ENCODE measurements at regions not wholly inside any gene's neighbourhood (a gene's known extent, or its start where the extent isn't known, plus 50 kb on each side); places are given as distances from the start of the nearest gene placed in this dataset.

DNA sequence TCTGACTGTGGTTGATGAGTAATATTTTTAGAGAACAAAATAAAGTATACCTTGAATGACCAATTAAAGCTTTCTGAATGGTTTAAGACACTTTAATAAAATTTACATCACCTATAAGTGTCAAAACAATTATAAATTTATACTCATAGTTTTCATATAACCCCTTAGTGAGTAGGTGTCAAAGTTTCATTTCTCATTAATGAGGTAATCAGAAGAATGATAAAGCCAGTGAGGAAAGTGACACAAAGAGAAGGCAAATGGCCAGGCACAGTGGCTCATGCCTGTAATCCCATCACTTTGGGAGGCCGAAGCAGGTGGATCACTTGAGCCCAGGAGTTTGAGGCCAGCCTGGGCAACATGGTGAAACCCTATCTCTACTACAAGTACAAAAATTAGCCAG, 60.8 kb upstream of the CTLA4 start:
- TF ChIP-seq, protein P1, sequence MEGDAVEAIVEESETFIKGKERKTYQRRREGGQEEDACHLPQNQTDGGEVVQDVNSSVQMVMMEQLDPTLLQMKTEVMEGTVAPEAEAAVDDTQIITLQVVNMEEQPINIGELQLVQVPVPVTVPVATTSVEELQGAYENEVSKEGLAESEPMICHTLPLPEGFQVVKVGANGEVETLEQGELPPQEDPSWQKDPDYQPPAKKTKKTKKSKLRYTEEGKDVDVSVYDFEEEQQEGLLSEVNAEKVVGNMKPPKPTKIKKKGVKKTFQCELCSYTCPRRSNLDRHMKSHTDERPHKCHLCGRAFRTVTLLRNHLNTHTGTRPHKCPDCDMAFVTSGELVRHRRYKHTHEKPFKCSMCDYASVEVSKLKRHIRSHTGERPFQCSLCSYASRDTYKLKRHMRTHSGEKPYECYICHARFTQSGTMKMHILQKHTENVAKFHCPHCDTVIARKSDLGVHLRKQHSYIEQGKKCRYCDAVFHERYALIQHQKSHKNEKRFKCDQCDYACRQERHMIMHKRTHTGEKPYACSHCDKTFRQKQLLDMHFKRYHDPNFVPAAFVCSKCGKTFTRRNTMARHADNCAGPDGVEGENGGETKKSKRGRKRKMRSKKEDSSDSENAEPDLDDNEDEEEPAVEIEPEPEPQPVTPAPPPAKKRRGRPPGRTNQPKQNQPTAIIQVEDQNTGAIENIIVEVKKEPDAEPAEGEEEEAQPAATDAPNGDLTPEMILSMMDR (IDR thresholded peaks at IDR 0.05): no peak
- TF ChIP-seq POLR2AphosphoS5 (IDR thresholded peaks at IDR 0.05): no peak
- no peak for TF ChIP-seq POLR2A (IDR thresholded peaks at IDR 0.05)
